ENCODE measurements at regions not wholly inside any gene's neighbourhood (a gene's known extent, or its start where the extent isn't known, plus 50 kb on each side); places are given as distances from the start of the nearest gene placed in this dataset.

DNA sequence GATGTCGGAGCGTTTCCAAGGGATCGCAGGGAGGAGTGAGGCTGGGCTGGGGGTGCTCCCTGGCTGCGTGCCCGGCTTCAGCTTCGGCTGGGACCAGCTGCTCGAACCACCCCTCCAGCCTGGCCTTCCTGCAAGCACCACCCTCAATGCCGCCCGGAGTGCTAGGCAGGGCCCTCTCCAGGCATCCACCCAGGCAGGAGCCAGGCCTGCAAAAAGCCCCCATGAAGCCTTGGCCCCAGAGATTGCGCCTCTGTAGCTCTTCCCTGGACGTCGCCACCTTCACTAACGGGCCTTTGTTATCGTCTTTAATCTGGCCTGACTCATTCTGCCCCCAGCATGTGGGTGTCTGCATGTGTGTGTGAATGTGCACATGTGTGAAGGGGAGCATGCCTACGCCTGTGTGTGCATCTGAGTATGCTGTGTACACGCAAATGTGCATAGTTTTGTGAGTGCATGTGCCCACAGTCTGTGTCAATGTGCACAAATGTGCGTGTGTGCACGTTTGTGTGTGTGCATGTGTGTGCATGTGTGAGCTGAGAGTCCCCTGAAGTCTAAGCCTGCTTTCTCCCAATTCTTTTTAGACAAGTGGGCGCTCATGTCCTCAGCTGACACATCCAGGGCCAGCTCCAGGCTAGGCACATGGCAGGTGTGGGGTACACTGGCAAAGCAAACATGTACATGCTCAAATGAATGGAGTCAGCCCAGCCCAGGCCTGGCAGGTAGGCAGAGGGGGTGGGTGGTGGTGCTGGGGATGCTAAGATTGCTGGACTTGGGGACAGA, 195.4 kb upstream of the C14orf180 start:
- no peak for DNase-seq (ENCODE audit: extremely low read depth in 1 of 2, low read depth in 1 of 2)

DNA sequence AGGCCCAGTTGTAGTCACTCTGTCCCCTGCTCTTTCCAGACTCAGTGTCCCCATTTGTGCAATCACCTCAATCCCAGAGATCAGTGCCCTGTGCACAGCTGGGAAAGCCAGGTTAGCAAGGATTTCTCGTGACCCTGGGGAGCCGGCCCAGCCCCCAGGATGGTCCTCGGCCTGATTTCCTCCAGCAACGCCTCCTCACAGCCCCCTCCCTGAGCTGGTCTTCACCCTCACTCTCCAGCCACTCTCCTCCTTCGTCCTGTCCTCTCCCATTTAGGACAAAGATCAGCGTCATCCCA, 194.8 kb upstream of the C14orf180 start:
- no peak for DNase-seq (ENCODE audit: extremely low read depth in 1 of 2, low read depth in 1 of 2)

- DNase-seq (ENCODE audit: extremely low read depth in 1 of 2, low read depth in 1 of 2): no peak
Observed at GRCh38 chr14:104385111-104385510, 194.5 kb upstream of the C14orf180 start.

GRCh38 chr14:104385531-104386101, 193.9 kb upstream of the C14orf180 start:
- DNase-seq (ENCODE audit: extremely low read depth in 1 of 2, low read depth in 1 of 2): no peak

DNA sequence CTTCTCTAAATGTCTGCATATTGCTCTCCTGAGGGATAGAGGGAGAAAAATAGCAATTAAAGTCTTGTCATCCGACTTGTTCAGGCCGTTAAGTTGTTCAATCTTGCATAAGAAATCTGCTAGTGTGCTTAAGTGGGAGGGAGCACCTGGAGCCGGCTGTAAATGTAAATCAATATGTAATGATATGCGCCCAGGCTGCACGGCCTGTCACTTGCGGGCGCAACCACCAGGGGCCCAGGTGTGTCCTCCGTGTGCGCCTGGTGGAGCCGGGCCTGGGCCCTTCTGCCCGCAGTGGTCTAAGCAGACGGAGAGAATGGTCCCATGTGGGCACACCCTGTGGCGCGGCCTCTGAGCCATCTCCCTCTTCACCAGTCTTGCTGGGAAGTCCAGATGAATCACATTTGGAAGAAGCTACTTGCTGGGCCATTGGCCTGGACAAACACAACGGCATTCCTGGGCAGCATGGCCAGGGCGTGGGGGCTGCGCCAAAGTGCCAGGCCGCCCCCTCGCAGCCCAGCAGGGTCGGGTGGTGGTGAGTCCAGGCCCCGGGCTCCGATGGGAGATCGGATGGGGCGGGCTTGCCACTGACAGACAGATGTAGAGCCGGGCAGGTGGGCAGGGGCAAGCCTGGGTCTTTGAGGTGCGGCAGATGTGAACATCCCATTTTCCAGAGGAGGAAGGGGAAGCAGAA, 193.3 kb upstream of the C14orf180 start:
- no peak for DNase-seq (ENCODE audit: extremely low read depth in 1 of 2, low read depth in 1 of 2)

DNA sequence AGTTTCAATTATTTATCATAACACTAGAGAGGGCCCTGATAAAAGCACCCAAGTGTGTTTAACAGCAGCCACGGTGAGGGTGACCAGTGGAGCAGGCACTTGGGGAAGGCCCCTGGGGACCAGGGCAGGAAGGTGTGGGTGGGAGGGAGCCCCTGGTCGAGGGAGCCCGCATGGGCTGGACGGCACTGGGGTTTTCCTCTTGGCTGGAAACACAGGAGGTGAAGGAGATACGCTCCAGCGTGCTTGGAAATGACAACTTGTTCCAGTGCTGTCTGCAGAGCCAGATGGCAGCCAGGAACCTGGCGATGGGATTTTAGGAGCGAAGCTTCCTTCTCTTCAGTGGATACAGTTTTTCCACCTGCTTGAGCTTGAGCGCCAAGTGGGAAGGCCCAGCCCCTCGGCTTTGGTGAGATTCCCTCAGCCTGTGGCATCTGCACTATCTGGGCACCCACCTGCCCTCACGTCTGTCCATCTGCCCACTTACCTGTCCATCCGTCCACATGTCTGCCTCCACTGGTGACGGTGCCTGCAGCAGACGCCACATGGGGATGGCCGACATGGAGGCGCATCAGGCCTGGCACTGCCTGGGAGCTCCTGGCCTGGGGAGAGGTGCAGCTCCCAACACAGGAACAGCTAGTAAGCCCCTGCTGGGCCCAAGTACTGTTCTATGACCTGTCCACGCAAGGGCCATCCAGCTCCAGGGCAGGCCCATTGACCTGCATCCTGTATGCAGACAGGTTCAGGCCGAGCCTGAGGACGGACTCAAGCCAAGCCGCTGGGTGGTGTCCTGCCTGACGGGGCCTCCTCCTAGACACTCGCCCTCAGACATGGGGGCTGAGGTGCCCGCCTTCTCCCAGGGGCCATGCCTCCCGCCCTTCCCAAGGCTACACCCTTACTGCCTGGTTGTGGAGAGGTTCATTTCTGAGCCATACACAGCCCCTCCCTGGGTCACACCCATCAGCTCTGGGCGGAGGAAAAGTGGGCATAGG, 192.2 kb upstream of the C14orf180 start:
- DNase-seq (ENCODE audit: extremely low read depth in 1 of 2, low read depth in 1 of 2): no peak

DNA sequence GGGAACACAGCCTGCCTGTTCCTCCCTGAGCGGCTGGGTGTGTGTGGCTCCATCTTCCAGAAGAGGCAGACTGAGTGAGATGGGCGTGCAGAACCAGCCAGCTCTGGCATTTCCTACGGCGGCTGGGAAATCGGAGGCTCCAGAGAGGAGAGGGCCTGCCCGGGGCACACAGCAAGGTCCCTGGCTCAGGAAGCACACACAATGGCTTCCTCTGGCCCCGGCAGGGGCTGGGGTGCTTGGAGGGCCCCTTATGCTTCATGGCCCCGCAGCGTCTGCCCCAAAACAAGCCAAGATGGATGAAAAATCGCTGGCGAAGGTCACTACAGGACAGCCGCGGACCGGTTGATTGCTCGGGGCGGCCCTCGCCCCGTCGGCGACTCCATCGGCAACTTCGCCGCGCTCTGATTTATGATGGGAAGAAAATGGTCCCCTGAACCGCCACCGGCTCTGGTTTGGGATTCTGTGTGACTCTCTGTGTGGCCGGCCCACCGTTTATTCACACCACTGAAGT, 191.5 kb upstream of the C14orf180 start:
- DNase-seq (ENCODE audit: extremely low read depth in 1 of 2, low read depth in 1 of 2): no peak

DNA sequence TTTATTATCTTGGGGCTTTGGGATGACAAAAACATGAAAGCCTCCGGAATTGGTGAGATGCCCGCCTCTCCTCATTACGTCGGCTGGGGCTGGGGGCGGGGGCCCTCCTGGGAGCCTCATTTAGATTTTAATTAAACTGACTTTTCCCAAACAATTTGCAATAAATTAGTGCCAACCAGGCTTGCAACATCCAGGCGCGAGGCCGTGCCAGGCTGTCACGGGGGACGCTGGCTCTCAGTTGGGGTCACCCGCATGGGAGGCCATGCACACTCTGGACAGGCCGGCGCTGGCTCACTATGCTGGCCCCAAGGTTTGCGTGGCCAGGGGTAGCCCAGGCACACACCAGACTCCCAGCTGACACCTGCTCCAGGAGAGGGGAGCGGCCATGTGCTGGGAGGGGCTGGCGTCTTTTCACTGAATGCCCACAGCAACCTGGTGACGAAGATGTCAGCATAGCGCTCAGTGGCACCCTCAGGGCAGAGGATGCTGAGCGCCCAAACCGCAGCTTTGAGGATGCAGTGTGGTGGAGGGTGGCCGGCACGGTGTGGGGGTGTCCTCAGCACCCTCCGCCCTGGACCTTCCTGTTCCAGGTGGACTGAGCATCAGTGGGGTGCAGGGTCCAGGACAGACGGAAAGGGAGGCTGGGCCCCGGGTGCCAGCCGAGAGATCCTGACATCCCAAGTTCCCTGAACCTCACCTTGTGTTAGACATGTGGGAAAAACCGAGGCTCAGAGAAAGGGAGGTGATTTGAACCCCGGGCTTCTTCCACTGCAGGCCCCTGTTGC, 190.8 kb upstream of the C14orf180 start:
- no peak for DNase-seq (ENCODE audit: extremely low read depth in 1 of 2, low read depth in 1 of 2)

GRCh38 chr14:104389326-104390220, 190.0 kb upstream of the C14orf180 start:
- DNase-seq (ENCODE audit: extremely low read depth in 1 of 2, low read depth in 1 of 2): peak in 1 of 2 donors; percentile 22

- DNase-seq (ENCODE audit: extremely low read depth in 1 of 2, low read depth in 1 of 2): no peak
Observed at GRCh38 chr14:104390221-104390931, 189.2 kb upstream of the C14orf180 start.

GRCh38 chr14:104390941-104391901, 188.3 kb upstream of the C14orf180 start:
- no peak for DNase-seq (ENCODE audit: extremely low read depth in 1 of 2, low read depth in 1 of 2)

DNA sequence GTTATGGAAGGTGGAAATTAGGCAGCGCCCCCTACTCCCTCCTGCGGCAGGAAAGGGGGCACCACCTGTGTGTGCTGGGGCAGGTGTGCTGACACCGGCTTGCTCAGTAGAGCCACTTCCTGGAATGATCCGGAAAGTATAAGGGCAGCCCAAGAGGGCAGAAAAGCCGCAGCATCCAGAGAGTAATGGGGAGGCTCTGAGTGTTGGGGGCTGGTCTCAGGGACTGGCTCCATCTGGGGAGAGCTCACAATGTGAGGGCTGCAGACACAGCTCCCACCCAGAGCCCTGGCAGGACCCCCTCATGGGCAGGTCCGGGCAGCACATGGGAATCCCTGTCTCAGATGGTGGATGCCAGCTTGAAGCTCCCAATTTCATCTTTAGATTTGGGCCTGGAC, 187.6 kb upstream of the C14orf180 start:
- no peak for DNase-seq (ENCODE audit: extremely low read depth in 1 of 2, low read depth in 1 of 2)

- no peak for DNase-seq (ENCODE audit: extremely low read depth in 1 of 2, low read depth in 1 of 2)
Observed at GRCh38 chr14:104392396-104393198, 187.0 kb upstream of the C14orf180 start.

- DNase-seq (ENCODE audit: extremely low read depth in 1 of 2, low read depth in 1 of 2): no peak
Observed at GRCh38 chr14:104393199-104393897, 186.2 kb upstream of the C14orf180 start.

DNA sequence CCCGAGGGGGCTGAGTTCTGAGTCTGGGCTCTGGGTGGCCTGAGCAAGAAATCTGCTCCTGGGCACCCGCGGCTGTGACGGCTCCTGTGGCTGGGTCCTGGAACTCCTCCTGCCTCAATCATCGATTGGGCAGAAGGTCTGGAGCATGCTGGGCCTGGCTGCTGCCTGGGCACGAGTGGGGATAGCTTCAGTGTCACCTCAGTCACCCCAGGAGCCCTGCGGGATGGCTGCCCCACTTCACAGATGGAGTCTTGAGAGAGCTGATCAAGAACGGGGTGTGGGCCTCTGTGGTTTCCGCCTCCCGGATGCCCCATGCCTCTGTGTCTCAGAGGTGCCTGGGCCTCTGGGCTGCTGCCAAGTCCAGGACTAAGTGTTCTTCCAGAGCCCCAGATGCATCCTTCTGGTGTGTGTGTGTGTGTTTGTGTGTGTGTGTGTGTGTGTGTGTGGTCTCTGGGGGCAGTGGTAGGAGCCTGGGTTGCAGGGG, 185.6 kb upstream of the C14orf180 start:
- DNase-seq (ENCODE audit: extremely low read depth in 1 of 2, low read depth in 1 of 2): peak; percentile 46 to 49

DNA sequence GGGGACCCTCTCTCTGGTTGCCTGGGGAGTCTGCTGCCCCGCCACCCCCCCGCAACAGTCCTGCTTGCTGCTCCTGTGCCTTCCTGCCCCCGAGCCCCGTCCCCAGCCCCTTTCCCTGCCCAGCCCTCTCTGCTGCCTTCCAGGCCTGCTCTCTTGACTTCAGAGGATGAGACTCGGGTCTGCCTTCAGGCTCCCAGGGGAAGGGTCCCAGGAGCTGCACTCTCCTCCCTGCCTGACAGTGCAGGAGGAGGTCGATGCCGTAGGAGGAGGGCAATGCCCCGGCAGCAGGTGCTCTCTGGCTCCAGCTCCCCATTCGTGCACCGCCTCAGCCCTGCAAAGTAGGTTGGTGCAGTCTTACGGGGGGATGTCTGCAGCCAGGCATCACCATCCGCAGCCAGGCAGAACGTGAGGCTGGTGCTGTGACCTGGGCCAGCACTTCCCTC, 185.1 kb upstream of the C14orf180 start:
- no peak for DNase-seq (ENCODE audit: extremely low read depth in 1 of 2, low read depth in 1 of 2)
